Mesodermal cell (in vitro differentiated cells): ENCODE measurements at regions not wholly inside any gene's neighbourhood (a gene's known extent, or its start where the extent isn't known, plus 50 kb on each side); places are given as distances from the start of the nearest gene placed in this dataset.

Experiments used
- H3K27ac ChIP-seq: 2 replicates; pipeline ENCODE4 v1.7.0; 2013; ENCODE audit warnings: mild to moderate bottlenecking, low read depth, low read length, moderate library complexity; ENCODE audit not compliant: severe bottlenecking
- H3K36me3 ChIP-seq: 2 replicates; pipeline ENCODE4 v1.7.1; 2013; ENCODE audit warnings: mild to moderate bottlenecking, low read length, moderate library complexity; ENCODE audit not compliant: control insufficient read depth, insufficient read depth
- H3K4me1 ChIP-seq: one replicate; pipeline ENCODE4 v1.7.1; 2013; ENCODE audit warnings: mild to moderate bottlenecking, low read length; ENCODE audit not compliant: insufficient read depth, control insufficient read depth, poor library complexity, severe bottlenecking
- H3K4me3 ChIP-seq: 2 replicates; pipeline ENCODE4 v1.7.0; 2013; ENCODE audit warnings: low read length, control low read depth, mild to moderate bottlenecking; ENCODE audit not compliant: insufficient read depth, poor library complexity, severe bottlenecking; ENCODE audit errors: extremely low read depth
- H3K9me3 ChIP-seq: 2 replicates; pipeline ENCODE4 v1.7.1; 2013; ENCODE audit warnings: mild to moderate bottlenecking, low read length, moderate library complexity; ENCODE audit not compliant: control insufficient read depth
- WGBS, 2 experiments: methylation state at CpG; one replicate each; pipeline ENCODE4 v1.1.5; 2013; ENCODE audit warnings: missing lambda C conversion rate in 2 of 2; ENCODE audit not compliant: insufficient coverage in 2 of 2; 5-methylcytosine and 5-hydroxymethylcytosine counted together

DNA sequence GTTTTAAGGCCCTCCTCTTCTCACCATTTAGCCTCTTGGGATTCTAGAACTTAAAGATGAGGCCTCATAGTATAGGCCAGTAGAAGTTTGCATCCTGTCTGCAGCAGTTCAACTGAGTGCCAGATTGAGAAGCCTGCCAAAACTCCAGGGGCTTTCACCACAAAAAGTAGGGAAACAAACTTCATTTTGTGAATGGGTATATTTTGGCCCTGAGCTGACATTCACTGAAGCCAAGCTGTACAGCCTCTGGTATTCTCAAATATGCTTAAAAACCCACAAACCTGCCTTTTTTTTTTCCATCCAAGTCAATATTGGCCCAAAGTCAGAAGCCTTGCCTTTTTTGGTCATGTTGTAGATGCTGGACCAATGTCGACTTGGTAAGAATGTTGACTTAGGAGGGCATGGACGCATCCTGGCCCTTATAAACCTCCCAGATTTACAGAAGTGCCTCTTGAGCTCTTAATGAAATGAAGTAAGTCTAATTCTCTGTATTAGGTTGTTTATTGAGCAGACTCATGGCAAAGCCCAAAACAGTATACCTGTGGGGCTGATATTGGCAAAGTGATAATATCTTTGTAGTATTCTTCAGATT, 337.5 kb downstream of the CHRM3 start:
- no peaks in the 10 kb centered on the region for H3K4me1 ChIP-seq
- no peaks in the 10 kb centered on the region for H3K9me3 ChIP-seq
- no peaks in the 10 kb centered on the region for H3K36me3 ChIP-seq
- H3K27ac ChIP-seq, result no peak overlapping the region
- H3K4me3 ChIP-seq, result no peak overlapping the region
- WGBS, 2 experiments, result 100% methylated on average over 1 of the region's 2 CpGs; no CpG with 5 or more reads in 1 of the 2 experiments

DNA sequence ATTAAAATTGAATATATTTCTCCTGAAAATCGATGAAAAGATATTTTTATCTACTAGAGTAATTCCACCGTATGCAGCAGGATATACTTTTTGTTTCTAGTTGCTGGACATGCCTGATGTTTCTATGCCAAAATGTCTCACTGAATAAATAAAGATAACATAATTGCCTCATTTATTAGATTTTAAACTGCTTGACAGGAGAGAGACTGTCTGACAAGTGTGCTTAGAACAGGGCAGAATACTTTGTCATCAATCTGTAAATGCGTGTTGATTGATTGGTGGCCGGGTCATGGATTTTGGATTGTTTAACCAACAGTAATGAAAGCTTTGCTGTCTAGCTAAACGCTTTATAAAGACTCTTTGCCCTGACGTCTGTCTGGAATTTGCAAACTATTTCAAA, 339.0 kb downstream of the CHRM3 start:
- Histone ChIP-seq H3K9me3 (no peaks in the 10 kb centered on the region), H3K4me1 (no peaks in the 10 kb centered on the region), H3K4me3 (no peak overlapping the region), H3K27ac (no peak overlapping the region), H3K36me3 (no peaks in the 10 kb centered on the region)
- WGBS, 2 experiments, result 89 to 90% methylated on average over 2 to 3 of the region's 6 CpGs

DNA sequence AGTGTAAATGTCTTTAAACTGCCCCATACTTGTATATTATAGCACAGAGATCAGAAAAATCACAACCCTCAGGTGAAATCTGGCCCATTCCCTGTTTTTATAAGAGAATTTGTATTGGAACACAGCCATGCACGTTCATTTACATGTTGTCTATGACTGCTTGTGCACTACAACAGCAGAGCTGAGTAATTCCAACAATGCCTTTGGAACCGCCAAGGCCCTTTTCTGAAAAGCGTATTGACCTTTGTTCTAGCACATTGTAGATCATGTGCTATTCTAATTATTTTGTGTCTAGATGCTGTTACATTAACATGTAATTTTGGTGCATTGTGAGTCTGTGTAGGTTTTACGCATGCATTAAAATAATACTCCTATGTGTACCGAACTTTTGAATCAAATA, 339.6 kb downstream of the CHRM3 start:
- Histone ChIP-seq H3K9me3 (no peaks in the 10 kb centered on the region), H3K4me1 (no peaks in the 10 kb centered on the region), H3K27ac (no peak overlapping the region), H3K4me3 (no peak overlapping the region), H3K36me3 (no peaks in the 10 kb centered on the region)
- WGBS, 2 experiments, result 91 to 94% methylated on average over 2 to 3 of the region's 5 CpGs

DNA sequence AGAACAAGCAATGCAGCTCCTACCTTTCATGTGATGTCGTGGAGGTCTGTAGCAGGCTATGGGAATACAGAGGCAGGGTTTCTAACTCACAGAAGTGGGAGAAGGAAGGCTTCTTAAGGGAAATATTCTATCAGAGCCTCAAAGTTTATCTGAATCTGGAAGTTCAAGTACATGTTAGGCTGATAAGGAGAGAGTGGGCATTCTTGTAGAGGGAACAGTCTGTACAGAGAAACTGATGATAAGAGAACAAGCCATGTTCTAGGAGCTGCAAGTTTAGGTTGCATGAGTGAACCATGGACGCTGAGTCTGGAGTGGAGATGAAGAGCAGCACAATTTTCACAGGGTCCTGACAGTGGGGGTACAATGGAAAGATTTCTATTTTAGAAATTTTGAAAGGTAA, 344.0 kb downstream of the CHRM3 start:
- no peaks in the 10 kb centered on the region for H3K4me1 ChIP-seq
- H3K4me3 ChIP-seq, result no peak overlapping the region
- H3K36me3 ChIP-seq, result no peaks in the 10 kb centered on the region
- WGBS, 2 experiments, result 89 to 100% methylated on average over 1 to 2 of the region's 2 CpGs
- no peak overlapping the region for H3K27ac ChIP-seq
- H3K9me3 ChIP-seq, result no peaks in the 10 kb centered on the region

DNA sequence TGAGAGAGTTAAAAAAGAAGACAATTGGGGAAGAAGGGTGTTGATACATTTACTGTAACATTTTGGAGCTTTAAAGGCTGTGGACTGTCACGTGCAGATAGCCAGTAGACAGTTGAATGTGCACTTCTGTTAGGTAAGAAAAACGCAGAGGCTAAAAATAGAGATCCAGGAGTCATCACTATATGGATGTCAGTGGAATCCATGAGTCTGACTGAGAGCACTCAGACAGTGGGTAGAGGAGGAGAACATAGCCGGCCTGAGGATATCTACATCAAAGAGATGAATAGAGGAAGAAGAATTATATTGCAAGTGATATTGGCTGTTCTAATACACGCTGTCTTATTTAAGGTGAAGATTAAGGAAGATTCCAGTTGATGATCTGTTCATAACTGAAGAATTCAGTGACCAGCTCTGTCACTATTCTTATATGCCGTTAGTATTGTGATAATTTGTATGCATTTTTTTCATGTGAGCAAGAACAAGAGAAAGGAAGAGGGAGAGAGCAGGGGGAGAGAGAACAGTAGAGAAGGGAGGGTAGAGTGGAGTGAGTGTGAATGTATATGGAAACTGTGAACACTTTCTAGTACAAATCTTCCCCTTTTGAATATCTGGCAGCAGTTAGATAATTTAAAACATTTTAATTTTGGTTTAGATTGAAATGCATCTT, 344.8 kb downstream of the CHRM3 start:
- H3K9me3 ChIP-seq, result no peaks in the 10 kb centered on the region
- H3K36me3 ChIP-seq, result no peaks in the 10 kb centered on the region
- H3K27ac ChIP-seq, result no peak overlapping the region
- 88 to 90% methylated on average over 5 of the region's 5 CpGs for WGBS, 2 experiments
- H3K4me1 ChIP-seq, result no peaks in the 10 kb centered on the region
- no peak overlapping the region for H3K4me3 ChIP-seq

DNA sequence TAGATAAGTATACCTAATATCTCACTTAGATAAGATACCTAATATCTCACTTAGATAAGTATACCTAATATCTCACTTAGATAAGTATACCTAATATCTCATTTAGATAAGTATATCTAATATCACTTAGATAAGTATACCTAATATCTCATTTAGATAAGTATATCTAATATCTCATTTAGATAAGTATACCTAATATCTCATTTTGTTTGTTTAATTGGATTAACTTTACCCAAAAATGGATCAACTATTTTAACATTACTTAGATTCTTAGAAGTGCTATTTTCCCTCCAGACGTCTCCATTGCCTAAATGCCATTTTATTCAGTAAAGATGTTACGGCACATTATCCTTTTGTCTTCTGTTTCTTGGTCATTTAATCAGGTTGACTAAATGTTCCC, 346.4 kb downstream of the CHRM3 start:
- H3K27ac ChIP-seq, result no peak overlapping the region
- WGBS, 2 experiments, result 80 to 100% methylated on average over 2 of the region's 2 CpGs
- no peaks in the 10 kb centered on the region for H3K4me1 ChIP-seq
- no peak overlapping the region for H3K4me3 ChIP-seq
- H3K36me3 ChIP-seq, result no peaks in the 10 kb centered on the region
- no peaks in the 10 kb centered on the region for H3K9me3 ChIP-seq

DNA sequence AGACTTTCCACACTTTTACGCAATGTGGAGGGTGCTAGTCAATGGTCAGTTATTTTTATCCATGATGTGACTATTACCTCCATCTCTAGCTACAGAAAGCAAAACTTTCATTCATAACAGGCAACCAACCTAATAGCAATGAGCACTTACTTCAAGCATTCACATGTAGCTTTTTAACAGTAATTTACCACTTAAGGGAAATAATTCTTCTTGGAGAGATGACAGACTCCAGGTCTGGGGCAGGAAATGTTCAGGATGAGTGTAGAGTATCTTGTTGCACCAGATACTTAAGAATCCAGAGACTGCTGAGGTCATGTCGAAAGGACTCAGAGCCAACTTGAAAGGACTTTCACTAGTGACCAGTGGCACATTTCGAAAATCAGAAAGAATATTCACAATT, 347.6 kb downstream of the CHRM3 start:
- WGBS, 2 experiments, result 90% methylated on average over 2 of the region's 3 CpGs; no CpG with 5 or more reads in 1 of the 2 experiments
- no peaks in the 10 kb centered on the region for H3K4me1 ChIP-seq
- H3K27ac ChIP-seq, result no peak overlapping the region
- H3K9me3 ChIP-seq, result no peaks in the 10 kb centered on the region
- no peaks in the 10 kb centered on the region for H3K36me3 ChIP-seq
- H3K4me3 ChIP-seq, result no peak overlapping the region

DNA sequence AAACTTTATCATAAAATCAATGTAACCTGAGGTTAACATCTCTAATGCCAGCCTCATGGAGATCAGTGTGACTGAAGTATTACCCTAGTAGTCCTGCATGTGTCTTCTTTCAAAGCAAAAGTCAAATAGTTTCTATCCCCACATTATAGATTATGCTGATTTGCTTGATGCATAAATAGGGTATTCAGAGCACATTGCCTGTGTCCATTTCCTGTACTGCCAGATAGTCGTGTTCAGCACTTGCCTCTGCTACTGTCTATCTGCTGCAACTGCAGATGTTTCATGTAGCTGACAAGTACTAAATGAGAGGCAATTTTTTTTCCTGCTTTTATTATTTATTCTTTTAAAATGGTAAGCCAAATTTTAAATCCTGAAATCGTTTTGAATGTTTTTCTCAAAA, 348.7 kb downstream of the CHRM3 start:
- no peaks in the 10 kb centered on the region for H3K4me1 ChIP-seq
- H3K36me3 ChIP-seq, result no peaks in the 10 kb centered on the region
- 100% methylated on average over 1 of the region's 2 CpGs; no CpG with 5 or more reads in 1 of the 2 experiments for WGBS, 2 experiments
- no peak overlapping the region for H3K4me3 ChIP-seq
- no peak overlapping the region for H3K27ac ChIP-seq
- H3K9me3 ChIP-seq, result no peaks in the 10 kb centered on the region

DNA sequence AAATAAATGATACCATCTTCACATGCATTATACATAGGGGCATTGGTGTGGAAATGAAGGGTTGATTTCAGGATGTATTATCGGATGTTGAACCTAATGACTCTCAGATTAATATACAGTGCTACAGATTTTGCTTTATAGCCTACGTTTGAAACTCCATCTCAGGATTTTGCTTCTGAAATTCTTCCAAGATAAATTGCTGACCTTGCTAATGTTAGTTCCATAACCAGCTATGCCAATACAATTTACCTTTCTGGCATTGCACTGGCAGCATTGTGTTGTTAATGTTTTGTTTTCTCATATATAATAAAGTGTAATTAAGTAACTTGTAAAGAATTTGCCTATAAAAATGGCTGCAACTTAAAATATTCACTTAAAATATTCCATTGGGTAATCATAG, 350.1 kb downstream of the CHRM3 start:
- no peaks in the 10 kb centered on the region for H3K9me3 ChIP-seq
- no peaks in the 10 kb centered on the region for H3K36me3 ChIP-seq
- WGBS, 2 experiments, result 80 to 100% methylated on average over 1 to 2 of the region's 2 CpGs
- no peak overlapping the region for H3K4me3 ChIP-seq
- no peaks in the 10 kb centered on the region for H3K4me1 ChIP-seq
- no peak overlapping the region for H3K27ac ChIP-seq

DNA sequence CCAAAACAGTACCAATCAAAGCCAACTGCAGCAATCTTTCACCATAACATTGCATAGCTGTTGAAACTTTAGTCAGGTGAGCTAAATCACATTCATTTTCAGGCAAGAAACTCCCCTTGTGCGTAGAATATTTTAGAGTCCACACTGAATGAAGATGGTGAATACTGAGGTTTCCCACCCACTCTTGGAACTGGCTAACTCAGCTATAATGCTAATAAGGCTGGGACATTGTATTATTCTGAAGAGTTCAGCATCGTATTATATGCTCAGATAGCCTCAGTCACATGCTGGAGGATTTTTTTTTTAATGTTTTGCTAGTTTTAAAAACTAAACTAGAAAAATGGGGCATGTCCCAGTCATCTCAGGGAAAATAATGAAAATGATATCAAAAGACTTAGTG, 352.3 kb upstream of the FMN2 start:
- 90 to 100% methylated on average over 1 to 2 of the region's 2 CpGs for WGBS, 2 experiments
- no peak overlapping the region for H3K4me3 ChIP-seq

DNA sequence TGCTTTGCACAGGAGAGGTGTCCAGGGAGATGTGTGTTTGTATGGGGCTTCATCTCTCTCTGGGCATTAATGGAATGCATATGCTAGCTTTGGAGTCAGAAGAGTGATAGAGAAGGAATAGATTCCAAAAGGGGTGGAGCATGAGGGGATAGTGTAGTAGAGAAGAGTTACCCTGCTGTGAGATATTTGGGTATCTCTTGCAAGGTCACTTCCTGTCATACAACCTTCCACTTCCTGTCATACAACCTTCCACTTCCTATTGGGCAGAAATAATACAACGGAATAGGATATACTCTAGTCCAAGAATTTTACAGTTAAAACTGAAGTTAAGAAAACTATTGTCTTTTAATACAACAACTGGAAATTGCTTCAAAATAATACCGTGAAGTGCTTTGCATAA, 351.8 kb upstream of the FMN2 start:
- no peaks in the 10 kb centered on the region for H3K4me1 ChIP-seq
- WGBS, 2 experiments, result no CpG with 5 or more reads among the region's 2 CpGs
- H3K4me3 ChIP-seq, result no peak overlapping the region
- no peaks in the 10 kb centered on the region for H3K36me3 ChIP-seq
- no peaks in the 10 kb centered on the region for H3K9me3 ChIP-seq
- no peak overlapping the region for H3K27ac ChIP-seq

More for the DNA sequence above, 352.3 kb upstream of the FMN2 start:
- H3K4me1 ChIP-seq, result no peaks in the 10 kb centered on the region
- H3K36me3 ChIP-seq, result no peaks in the 10 kb centered on the region
- H3K27ac ChIP-seq, result no peak overlapping the region
- no peaks in the 10 kb centered on the region for H3K9me3 ChIP-seq
